DMS53 treated with DMSO at 0.1 percent for 48 hours (cell line): ENCODE measurements at regions not wholly inside any gene's neighbourhood (a gene's known extent, or its start where the extent isn't known, plus 50 kb on each side); places are given as distances from the start of the nearest gene placed in this dataset.
"Not testable (repeated sequence)": the region's sequence is repeated elsewhere in the genome, so short reads cannot be mapped to it uniquely, and the experiment has no call there.

ENCODE experiments used
- DNase-seq: peaks from one replicate; lab custom pipeline; 2025; ENCODE audit not compliant: unreplicated experiment; lab: John Stamatoyannopoulos, UW

DNA sequence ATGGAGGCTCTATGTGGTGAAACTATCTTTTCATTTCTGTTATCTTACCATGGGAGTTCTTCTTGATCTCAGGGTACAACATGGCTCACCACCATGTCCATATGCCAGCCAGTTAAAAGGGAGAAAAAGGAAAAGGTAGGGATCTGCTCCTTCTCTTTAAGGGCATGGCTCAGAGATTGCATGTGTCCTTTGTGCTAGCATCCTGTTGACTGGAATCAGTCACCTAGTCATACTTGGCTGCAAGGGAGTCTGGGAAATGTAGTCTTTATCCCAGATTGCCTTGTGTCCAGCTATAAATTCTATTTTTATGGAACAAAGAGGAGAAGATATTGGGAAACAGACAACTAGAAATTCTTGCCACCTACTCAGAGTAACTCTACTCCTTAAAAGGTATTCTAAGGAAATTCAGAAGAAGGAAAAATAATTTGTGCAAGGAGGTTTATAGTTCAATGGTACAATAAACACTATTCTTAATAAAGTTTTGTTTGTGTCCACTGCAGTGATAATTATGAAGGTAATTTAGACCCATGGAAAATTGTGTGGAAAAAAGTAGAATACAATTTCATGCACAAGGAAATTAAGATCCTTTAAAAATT lies 86.4 kb upstream of the RPH3A start:
- peak; percentile 55 for DNase-seq

DNA sequence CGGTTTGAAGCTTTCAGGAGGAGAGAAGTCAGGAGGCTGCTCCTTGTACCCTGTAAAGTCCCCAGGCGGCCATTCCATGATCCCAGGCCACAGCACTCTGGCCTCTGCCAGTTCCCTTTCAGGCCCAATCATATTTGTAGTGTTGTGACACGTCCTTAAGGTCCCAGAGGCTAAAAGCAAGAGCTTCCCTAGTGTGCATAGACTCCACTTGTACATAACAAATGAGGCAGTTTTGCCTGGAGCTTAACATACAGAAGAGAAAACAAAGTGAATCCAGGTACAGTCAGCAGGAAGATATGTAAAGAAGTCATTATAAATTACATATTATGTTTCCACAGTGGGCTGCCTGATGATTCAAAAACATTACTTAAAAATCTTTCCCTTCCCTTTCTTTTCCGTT lies 81.1 kb upstream of the RPH3A start:
- DNase-seq: no peak

DNA sequence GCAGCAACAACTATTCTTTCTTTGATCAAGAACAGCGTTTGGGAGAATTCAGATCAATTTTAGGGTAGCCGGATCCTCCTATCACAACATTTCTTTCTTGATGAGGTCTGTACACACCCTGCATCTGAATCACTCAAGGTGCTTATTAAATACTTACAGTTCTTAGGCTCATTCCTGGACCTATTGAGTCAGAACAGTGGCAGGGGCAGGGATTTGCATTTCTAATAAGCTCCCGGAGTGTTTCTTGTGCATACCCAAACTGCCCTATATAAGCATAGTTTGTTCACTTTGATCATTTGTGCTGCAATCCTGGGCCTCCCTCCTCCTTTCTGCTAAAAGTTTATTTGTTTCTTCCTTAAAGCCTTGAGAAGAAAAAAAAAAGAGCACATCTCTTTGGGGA lies 80.5 kb upstream of the RPH3A start:
- DNase-seq: no peak

DNA sequence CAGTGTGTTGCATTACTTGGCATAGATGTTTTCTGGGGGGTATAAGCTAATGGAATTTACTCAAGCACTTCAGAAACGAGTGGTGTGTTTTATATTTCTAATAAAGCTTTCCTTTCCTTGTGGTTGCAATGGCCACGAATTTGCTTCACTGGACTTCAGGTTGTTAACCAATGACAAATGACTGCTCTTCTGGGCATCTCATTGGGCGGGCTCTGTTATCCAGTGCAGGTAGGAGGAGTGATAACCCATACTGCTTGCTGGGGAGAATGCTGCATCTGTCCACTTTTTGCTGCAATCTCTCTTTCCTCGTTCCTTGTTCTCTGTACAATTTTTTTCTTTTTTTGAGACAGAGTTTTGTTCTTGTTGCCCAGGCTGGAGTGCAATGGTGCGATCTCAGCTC lies 80.0 kb upstream of the RPH3A start:
- no peak for DNase-seq

DNA sequence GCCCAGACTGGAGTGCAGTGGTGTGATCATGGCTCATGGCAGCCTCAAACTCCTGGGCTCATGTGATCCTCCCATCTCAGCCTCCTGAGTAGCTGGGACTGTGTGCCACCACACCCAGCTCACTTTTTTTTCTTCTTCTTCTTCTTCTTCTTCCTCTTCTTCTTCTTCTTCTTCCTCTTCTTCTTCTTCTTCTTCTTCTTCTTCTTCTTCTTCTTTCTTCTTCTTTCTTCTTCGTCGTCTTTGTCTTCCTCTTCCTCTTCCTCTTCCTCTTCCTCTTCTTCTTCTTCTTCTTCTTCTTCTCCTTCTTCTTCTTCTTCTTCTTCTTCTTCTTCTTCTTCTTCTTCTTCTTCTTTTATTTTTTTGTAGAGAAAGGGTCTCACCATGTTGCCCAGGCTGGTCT lies 78.8 kb upstream of the RPH3A start:
- not testable (repeated sequence) for DNase-seq

DNA sequence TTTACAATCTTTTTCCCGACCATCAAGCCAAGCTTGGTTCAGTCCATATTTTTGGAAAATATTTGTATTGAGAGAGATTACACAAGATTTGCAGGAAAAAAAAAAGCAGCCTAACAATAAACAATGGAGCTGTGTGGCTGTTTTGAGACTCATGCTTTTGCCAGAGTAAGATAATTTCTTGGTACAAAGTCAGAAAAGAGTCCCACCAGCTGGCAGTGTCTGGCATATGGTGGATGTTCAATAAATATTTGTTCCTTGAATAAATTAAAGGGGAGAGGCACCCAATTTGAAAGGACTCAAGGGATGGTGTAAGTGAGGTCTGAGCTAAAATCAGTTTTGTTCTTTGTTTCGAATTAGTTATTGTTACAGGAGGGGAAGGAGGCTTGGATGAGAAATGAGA lies 78.1 kb upstream of the RPH3A start:
- no peak for DNase-seq

DNA sequence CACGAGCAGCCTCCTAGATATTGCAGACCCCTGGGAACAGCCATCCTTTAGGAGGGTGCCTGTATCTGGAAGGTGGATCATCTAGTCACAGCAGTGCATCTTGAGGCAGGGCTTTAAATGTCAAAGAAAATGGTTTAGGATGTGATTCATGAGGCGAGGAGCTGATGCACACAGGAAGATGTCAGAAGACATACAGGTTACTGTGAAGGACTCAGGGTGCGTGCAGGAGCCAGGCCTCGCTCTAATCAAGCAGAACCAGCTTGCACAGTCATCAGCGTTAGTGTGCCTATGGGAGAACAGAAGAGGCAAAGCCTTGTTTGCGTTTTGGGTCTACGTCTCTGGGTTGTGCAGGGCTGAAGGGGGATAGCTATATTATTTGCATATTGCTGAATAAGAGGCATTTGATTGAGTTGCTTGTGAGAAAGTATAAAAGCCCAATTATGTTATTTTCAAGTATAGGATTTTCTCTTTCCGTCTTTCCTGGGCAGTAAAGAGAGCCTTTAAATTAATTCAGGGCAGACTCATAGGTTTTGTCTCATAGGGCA lies 77.3 kb upstream of the RPH3A start:
- DNase-seq: no peak

DNA sequence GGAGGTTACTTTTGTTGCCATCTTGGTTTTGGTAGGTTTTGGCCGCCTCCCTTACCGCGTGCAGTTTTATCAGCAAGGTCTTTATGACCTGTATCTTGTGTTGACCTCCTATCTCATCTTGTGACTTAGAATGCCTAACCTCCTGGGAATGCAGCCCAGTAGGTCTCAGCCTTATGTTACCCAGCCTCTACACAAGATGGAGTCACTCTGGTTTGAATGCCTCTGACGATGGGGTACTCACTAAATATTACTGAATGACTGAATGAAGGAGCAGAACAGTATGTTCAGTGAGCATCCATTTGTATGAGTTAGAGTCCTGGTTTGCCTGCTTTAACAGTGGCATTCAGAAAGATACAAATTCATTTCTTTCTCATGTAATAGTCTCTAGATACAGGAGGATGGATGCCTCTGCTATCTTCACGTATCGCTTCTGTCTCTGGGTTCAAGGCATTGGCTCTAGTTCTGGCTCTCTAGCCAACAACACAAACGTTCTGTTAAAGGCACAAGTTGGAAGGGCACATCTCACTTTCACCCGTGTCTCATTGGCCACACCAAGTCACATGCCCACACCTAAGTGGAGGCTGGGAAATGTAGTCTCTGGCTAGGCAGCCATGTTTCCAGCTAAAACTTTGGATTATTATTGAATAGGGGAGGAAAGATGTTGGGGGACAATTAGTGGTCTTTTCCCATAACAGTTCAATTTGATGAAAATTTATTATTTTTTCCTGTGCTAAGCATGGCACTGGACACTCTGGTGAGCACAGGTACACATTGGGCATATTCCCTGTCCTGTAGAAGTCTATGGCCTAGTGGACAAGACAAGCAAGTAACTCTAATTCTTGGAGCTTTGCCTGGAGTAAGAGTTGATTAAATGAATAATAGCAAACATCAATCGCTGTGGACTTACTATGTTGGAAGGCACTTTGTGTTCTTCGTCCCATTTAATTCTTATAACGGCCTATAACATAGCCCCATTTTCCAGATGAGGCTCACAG lies 75.2 kb upstream of the RPH3A start:
- peak; percentile 9 for DNase-seq

DNA sequence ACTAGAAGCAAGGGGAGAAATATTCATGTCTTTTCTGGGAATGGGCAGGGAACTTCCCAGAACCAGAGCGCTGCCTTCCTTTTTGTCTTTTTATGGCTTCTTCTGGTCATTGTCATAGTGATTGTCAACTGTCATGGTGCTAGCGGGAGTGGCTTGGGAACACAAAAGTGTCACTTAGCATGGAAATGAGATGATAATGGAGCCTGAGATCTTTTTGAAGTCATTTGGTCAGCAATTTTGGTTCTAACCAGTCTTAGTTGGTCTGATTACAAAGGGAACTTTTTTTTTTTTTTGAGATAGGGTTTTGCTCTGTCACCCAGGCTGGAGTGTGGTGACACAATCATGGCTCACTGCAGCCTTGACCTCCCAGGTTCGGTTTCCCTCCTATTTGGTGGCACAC lies 62.7 kb upstream of the RPH3A start:
- DNase-seq: no peak

DNA sequence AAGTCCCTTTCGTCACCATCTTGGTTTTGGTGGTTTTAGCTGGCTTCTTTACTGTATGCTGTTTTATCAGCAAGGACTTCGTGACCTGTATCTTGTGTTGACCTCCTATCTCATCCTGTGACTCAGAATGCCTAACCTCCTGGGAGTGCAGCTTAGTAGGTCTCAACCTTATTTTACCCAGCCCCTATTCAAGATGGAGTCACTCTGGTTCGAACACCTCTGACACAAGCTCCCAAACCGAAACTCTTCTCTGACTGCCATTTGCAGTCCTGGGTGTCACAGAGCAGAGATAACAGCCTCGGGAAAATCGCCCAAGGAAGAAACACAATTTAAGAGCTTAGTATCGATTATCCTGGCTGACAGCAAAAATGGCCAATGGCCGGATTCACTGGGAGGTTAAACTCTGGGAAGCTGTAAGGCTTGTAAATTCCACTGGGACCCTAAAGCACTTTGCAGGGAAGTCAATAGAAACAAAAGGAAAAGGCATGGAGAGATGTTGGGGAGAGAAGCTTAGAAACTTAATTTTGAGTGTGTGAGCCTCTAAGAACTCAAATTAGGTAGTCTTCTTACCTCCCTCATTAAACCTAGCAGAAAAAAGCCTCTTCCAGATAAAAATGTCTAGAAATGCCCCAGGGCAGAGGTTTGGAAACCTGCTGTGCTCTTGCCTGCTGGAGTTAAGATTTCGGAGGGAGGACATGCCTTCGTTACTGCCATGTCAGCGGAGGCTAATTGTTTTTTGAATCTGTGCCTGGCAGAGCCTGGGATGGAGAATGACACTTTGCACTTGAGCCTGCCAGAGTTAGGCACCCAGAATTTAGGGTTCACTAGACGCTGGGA lies 56.5 kb upstream of the RPH3A start:
- DNase-seq: no peak

DNA sequence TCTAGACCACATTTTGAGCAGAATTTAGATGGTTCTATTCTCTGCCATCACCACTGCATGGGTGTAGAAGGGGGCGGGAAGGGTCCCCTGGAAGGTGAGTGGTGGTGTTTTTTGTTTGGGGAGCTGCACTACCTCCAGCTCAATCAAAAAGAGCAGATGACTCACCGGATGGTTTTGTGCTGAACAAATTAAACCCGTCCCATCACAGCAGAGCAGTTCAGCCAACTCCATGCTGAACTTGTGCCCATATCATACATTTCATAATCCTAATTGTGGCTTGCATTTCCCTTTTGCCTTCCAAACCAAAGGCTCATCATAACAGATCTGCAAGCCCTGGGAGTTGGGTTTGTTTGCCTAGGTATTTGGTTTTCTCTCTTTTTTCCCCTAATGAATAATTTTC lies 53.0 kb upstream of the RPH3A start:
- DNase-seq: no peak

DNA sequence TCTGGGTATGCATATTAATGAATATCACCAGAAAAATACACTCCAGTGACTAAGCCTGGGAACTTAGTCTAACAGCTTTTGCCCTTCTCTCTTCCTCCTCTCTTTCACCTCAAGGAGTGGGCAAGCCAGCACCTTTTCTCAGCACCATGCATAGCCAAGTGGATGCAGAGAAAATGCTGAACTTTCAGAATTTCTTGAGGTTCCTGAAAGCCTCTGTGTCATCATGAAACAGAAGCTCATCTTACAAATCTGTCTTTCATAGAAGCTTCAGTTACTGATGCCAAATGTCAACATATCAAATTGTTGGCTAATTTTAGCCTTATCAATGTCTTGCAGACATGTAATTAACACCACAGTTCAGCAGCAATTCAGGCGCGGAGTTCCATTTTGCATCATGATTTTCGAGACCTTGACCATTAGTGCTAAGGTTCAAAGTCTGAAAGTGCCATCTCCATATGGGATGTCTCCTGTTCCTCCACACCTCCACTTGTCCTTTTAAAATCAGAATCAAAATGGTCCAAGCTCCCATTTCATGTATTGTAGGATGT lies 51.1 kb upstream of the RPH3A start:
- DNase-seq: no peak

DNA sequence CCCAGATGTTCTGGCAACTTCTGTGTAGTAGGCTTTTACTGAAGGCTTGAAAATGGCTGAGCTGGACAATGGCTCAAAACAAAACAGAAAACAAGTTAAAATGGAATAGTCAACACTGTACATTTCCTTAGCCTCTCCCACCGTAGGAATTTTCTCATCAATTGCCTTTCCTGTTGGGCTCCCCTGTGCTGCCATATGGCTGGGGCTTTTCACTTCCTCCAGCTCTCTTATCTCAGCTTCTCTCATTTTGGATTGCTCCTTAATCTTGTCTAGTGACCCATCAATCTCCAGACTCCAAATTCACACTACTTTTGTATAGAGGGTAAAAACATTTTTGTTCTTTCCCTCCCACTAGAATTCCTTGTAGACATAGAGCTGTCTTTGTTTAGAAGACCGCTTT lies 50.4 kb upstream of the RPH3A start:
- no peak for DNase-seq
